H1 (cell line): ENCODE measurements at regions not wholly inside any gene's neighbourhood (a gene's known extent, or its start where the extent isn't known, plus 50 kb on each side); places are given as distances from the start of the nearest gene placed in this dataset.

Experiments
- CHD1 ChIP-seq: IDR thresholded peaks from 2 replicates; pipeline ENCODE4 v1.6.1; 2012; ENCODE audit warnings: low read depth, low read length, improper control_type of control experiment
- CTCF ChIP-seq, 3 experiments: IDR thresholded peaks; 1 replicate in 2 of 3; 2 replicates in 1 of 3; pipeline versions ENCODE4 v1.5.1 to v1.6.1; 2011; ENCODE audit warnings: low read length in 3 of 3, mild to moderate bottlenecking in 3 of 3, inconsistent platforms in 2 of 3, low read depth in 1 of 3, moderate library complexity in 1 of 3; ENCODE audit not compliant: insufficient read depth in 1 of 3; ENCODE audit errors: control extremely low read depth in 1 of 3
- EZH2 ChIP-seq: fragments of 200-600 bp; sonication (generic); IDR thresholded peaks from 2 replicates; pipeline ENCODE4 v1.7.1; 2012; ENCODE audit warnings: low read depth, mild to moderate bottlenecking, moderate library complexity, low read length, inconsistent platforms; ENCODE audit not compliant: severe bottlenecking
- SIN3A ChIP-seq, 2 experiments: IDR thresholded peaks in 1 of 2; conservative IDR thresholded peaks in 1 of 2; 2 replicates each; pipeline ENCODE4 v1.6.1; 2011 to 2012; ENCODE audit warnings: low read length in 2 of 2, improper control_type of control experiment in 1 of 2, low read depth in 1 of 2, mild to moderate bottlenecking in 1 of 2
- TBP ChIP-seq: IDR thresholded peaks from 2 replicates; pipeline ENCODE4 v1.6.1; 2011; ENCODE audit warnings: low read depth, low read length, improper control_type of control experiment
- TCF12 ChIP-seq: IDR thresholded peaks from 2 replicates; pipeline ENCODE4 v1.6.1; 2011; ENCODE audit warnings: low read depth, mild to moderate bottlenecking, low read length

- TF ChIP-seq CTCF (IDR thresholded peaks at IDR 0.05; ENCODE audit: control extremely low read depth in 1 of 3, insufficient read depth in 1 of 3, low read depth in 1 of 3, low read length in 3 of 3) (no peak), CHD1 (no peak), TCF12 (no peak), TBP (no peak), SIN3A (conservative IDR thresholded peaks at IDR 0.05 in 1 of 2, IDR thresholded peaks at IDR 0.05 in 1 of 2; ENCODE audit: low read depth in 1 of 2, low read length in 2 of 2) (no peak), EZH2 (no peak)
Observed at GRCh38 chr6:140285998-140286690, 911.7 kb upstream of the CITED2 start.
